Eye (tissue), 1 donor: ENCODE measurements at regions not wholly inside any gene's neighbourhood (a gene's known extent, or its start where the extent isn't known, plus 50 kb on each side); places are given as distances from the start of the nearest gene placed in this dataset.
A peak's percentile ranks its signal among the peaks of the same experiment; 100 is the strongest.
"Not testable (repeated sequence)": the region's sequence is repeated elsewhere in the genome, so short reads cannot be mapped to it uniquely, and the experiment has no call there.

Experiments used
- DNase-seq: peaks from one replicate; pipeline ENCODE4 v3.0.0-alpha.2; 2015

DNA sequence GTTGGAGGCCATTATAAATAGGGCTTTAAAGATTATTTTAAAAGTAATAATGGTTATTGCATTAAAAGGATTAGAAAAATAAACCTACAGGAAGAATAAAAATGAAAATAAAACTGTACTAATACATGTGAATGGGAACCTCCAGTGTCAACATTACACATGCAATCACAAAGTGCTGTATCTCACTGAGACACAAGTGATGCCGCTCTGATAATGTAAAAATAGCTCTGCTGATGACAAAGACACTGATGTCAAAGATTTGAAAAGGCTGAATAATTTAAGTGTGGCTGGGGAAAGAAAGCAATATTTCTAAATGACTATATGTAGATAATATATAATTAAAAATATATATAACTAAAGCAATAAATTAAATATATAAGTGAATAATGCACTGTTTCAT, 129.1 kb upstream of the RAP2B start:
- no peak for DNase-seq

DNA sequence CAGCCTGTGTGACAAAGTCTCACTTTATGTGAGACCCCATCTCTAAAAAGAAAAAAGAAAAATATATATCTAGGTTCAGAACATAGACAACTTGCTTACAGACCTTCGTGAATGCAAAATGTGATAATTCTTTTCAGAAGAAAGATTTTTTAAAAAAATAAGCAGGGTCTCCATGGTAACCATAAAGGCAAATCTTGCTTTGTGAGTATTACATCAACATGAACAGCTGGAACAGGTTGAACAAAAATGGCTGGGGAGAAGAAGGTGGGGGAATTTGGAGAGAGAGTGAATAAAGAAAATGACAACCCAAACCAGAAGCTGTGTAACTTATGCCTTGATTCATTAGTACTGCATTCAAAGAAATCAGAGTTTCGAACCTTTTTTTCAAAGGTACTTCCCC, 125.2 kb upstream of the RAP2B start:
- DNase-seq: peak; percentile 23

DNA sequence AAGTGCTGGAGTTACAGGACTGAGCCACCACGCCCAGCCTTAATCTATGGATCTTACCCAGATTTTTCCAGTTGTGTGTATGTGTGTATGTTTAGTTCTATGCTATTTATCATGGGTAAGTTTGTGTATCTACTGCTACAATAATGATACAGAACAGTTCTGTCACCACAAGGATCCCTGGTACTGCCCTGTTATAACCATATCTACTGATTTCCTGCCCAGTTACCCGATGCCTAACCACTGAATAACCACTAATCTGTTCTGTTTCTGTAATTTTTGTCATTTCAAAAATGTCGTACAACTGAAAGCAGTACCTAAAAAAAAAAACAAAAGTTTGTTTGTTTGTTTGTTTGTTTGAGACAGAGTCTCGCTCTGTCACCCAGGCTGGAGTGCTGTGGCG, 123.7 kb upstream of the RAP2B start:
- DNase-seq: no peak

DNA sequence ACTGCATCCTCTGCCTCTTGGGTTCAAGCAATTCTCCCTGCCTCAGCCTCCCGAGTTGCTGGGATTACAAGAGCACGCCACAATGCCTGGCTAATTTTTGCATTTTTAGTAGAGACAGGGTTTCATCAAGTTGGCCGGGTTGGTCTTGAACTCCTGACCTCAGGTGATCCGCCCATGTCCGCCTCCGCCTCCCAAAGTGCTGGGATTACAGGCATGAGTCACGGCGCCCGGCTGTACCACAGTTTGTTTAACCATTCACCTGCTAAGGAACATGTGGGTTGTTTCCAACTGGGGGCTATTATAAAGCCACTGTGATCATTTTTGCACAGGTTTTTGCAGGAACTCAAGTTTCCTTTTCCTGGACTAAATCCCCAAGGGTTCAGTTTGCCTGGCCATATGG, 123.2 kb upstream of the RAP2B start:
- no peak for DNase-seq

DNA sequence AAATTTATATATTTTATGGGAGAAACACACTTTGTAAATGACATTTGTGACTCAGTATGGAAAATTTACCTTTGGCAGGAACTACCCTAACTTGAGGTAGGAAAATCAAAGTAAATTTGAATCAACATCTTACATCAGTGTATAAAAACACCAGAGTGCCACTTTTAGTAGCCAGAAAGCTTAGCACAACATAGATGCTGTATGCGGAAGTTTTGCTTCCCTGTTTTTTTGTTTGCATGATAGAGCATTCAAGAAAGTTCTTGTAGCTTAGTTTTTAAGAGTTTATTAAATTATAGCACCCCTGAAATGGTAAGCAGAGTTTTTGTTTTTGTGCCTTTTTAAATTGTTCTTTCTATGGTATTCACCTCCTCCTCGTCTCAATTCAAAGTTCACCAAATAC, 120.8 kb upstream of the RAP2B start:
- DNase-seq: no peak

DNA sequence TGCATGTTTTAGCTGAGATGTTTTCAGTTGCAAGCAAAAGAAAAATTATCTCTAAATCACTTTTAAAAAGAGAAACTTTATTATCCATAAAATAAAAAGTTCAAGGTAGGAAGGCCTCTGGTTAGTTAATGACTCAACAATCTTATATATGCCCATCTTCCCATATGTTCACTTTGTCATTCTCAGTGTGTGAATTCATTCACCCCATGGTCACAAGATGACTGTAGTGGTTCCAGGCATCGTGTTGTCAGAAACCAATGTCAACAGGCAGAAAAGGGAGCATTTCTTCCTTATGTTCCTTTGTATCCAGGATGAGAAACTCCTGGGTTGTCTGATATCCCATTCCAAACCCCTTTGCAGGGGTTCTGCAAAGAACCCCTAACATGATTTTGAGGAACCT, 119.9 kb upstream of the RAP2B start:
- no peak for DNase-seq

DNA sequence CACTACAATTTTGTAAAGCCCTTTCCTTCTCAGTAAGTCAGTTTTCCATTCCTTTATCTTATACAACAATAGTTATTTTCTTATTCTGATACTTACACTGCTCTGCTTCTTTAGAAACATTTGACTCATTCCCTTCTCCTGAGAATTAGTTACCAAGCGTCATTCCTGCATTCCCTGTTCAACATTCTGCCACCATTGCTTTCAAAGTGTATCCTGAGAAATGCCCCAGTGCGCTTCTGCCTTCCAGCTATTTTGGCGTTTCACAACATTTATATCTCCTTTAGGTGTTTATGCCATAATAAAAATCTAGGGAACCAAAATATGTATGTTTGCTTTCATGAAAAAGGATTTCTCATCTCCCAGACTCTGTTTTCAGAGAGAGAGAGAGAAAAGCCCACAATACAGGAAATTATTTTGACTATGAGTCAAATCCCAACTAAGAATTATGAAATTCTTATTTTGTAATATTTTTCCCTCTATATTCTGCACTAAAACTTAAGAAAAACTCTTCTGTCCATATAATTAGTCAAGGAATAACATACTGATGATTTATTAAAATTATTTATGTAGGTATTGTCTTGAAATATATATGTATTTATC, 118.2 kb upstream of the RAP2B start:
- DNase-seq: no peak

DNA sequence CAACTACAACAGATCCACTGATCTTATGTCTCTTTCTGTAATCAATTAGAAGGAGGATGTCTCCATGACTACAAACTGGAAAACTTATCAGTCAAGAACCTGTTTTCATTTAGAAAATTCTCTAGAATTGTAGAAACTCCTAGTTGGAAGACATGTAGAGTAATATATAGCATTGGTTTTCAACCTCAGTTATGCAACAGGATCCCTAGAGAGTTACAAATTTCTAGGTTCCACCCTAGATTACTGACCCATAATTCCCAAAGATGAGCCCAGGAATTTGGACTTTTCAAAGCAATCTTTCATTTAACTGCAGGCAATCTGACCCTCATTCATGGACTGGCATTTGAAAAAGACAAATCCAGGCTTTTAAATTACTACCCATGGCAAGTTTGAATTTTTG, 116.9 kb upstream of the RAP2B start:
- no peak for DNase-seq

DNA sequence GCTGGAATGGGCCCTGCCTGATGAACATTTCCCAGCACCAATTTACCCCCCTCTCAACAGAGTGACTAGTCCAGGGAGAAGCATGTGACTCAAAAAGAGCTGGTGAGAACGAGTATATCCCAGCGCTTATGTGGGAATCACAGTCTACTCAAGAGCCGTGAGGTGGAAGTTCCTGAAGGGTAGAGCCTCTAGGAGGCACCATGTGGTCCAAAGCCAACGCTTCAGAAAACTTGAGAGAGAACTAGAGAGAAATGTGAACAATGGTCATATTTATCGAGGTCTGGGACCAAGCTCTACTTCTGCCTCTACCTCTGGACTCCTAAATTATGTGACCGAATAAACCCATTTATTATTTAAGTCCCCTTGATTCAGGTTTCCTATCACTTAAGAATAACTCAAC, 111.0 kb upstream of the RAP2B start:
- DNase-seq: no peak

DNA sequence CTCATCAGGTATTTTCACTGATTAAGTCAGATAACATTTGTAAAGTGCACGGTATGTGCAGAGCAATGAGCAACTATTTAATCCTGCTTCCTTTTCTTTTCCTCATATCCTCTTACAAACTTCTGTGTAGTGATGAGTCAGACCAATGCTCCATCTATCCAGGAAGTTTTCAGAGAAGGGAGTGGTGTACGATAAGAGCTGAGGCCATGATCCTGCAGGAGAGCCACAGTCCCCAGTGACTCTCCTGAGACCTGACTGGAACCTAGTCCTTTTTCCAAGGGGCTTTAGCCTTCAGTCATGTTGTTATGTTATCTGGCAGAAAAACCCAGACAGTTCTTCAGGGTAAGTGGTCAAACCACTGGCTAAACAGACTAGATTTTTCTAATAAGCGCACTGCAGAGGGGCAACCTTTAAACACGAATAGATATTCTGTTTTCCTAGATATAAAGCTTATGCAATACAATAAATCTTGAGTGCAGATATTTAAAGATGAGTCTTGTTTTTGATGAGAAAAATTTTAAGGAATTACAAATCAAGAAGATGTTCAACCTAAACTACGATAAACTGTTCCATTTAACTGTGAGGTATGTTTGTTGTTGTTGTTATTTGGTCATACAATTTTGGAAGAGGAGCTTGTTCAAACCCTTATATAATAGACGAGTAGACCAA, 110.5 kb upstream of the RAP2B start:
- no peak for DNase-seq

DNA sequence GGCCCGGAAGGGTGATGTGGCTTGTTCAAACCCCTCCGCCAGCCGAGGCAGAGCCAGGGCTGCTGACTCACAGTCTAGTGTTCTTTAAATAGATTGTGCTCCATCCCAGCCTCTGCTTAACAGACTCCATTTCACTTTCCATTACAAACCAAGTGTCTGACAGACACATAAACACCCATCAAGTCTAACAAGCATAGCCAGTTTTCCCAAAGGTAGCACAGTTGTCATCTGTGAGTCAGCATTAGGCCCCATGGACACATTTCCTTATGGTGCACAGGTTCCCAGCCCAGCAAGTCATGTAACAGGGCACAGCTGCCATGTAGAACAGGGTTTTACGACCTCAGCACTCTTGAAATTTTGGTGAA, 109.9 kb upstream of the RAP2B start:
- DNase-seq: no peak

DNA sequence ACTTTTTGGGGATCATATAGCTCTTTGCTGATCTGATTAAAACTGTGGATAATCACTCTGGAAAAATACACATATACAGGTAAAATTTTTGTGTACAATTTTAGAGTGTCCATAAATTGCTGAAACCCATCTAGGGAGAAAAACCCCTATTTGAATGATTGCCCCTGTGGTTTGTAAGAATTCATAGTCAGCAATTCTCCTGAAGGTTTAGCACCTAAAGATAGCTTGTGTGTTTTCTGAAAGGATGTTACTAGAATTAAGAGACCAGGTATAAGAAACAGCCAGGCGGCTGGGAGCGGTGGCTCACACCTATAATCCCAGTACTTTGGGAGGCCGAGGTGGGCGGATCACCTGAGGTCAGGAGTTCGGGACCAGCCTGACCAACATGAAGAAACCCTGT, 106.8 kb upstream of the RAP2B start:
- DNase-seq: no peak

DNA sequence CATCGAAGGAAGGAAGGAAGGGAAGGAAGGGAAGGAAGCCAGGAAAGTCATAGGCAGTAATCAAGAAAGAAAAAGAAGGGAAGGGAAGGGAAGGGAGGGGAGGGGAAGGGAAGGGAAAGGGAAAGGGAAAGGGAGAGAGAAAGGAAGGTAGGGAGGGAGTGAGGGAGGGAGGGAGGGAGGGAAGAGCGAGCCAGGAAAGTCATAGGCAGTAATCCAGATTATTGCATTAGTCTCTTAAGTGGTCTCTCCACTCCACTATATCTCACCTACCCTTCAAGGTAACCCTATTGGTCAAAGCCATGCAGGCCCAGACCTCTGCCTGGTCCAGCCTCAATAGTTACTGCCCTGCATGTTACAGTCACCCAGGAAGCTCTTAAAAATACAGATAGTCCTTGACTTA, 106.2 kb upstream of the RAP2B start:
- DNase-seq: no peak

DNA sequence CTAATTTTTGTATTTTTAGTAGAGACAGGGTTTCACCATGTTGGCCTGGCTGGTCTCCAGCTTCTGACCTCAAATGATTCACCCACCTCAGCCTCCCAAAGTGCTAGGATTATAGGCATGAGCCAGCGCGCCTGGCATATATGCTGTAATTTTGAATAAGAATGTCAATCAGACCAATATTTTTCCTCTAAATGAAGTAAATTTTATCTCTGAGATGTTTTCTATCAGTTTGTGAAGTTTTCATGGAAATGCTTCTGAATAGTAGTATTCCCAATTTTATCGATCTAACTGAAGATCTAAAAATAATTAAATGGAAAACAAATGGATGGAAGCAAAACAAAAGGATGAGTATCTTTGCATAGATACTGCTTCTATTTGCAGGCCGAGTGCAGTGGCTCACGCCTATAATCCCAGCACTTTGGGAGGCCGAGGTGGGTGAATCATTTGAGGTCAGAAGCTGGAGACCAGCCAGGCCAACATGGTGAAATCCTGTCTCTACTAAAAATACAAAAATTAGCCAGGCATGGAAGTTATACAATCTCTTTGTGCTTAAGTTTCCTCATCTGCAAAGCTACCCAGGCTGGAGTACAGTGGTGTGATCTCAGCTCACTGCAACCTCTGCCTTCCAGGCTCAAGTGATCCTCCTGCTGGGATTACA, 103.9 kb upstream of the RAP2B start:
- not testable (repeated sequence) for DNase-seq

DNA sequence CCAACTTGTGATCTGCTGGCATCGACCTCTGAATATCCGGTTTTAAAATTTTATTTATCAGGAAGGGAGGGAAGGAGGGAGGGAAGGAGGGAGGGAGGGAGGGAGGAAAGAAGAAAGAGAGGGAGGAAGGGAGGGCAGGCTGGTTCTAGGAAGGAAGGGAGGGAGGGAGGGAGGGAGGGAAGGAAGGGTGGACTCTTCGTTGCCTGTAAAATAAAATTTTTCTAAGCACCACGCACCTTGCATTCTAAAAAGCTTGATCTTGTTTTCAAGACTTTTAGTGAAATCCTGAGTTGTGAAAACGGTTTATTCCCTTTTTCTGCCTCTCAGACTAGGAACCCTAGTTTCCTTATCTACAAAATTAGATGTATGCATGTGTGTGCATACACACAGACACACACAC, 101.7 kb upstream of the RAP2B start:
- DNase-seq: no peak

DNA sequence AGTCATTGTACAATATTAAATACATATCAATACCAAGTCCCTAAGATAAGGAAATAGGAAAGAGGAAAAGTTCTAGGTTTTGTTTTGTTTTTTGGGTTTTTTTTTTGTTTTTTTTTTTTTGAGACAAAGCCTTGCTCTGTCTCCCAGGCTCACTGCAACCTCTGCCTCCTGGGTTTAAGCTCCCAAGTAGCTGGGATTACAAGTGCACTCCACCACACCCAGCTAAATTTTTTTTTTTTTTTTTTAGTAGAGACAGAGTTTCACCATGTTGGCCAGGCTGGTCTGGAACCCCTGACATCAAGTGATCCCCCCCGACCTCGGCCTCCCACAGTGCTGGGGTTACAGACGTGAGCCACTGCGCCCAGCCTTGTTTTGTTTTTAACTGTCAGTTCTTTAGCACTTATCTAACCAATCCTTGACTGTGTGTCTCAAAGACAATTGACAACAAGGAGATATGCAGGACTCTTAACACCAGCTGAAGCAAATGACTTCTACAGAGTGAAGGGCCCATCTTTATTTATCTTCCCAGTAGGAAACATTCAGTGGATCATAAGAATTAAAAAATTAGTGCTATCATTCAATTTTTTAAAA, 100.0 kb upstream of the RAP2B start:
- no peak for DNase-seq

DNA sequence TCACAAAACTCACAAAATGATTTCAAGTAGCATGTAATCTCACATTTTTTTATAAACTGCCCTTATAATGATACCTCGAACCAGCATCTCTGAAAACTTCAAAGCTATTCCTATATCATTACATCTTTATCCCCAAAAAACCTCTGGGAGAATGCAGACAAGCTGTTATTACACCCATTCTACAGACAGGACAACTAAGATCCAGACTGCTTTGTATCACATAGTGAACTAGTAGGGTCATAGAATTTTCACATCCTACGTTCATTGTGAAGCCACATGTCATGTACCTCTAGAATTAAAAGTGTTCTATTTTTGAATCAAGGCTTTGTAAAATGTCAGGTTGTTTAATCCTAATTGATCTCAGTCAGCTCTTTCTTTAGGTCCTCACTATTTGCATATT, 98.7 kb upstream of the RAP2B start:
- no peak for DNase-seq

DNA sequence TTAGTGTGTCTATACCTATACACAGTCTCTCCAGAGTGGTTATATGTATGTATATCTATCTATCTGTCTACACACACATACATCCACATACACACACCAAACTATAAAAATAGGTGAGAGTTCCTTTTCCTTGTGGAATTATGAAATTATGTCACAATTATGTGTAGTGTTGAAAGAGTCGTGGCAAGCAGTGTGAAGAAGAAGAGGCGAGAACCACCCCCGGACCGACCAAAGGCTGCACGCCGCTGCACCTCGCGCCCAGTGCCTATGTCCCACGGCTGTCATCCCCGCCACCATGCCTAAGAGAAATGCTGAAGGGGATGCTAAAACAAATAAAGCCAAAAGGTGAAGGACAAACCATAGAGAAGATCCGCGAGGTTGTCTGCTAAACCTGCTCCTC, 95.0 kb upstream of the RAP2B start:
- no peak for DNase-seq

DNA sequence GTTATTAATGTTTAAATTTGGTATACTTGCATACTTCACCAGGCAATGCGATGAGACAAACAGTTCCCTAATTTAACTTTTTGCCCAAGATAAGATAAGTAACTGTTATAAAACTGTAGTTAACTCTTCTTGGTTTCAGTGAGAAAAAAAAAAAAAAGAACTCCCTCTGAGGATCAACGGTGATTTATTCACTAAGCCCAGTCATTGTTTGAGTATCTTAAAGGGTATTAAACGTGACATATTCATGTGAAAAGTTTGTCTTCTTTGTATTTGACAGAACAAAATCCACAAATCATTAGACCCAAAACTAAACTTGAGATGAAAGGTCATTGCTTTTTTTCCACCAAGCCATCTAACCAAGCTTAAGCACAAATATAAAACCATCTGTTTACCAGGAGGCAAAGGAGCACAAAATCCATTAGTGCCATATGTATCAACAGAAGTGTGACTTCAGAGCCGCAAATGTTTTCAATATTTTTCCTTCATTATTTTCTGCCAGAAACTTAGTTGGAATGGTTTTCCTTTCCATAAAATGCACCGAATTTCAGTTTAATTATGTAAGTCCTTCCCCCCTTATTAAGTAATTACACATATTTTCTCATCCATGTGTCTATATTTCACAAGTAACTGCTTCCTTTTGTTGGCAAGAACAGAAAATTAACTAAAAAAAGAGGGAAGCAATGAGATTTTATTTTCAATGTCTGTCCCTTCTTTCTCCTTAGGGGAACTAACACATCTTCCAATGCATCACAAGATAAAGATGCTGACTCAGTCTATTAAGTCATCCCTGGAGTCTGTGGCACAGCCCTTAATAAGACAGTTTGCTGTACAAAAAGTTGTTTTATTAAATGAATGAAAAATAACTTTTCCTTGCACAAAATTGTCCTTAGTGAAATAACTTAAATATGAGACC, 92.2 kb upstream of the RAP2B start:
- peak; percentile 11 for DNase-seq

DNA sequence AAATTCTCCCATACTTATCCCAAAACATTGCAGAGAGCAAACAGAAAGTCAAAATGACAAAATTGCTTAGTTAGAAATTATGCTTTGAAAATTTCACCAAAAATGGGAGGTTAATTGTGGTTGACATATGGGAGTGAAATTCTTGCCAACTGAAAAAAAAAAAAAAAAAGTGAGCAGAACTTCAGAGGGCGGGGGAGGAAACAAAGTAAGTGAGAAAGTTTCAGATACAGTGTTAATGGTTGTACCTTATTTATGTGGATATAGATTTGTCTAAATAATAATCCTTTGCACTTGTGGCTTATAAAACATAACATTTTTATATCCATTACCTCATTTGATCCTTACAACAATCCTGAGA, 91.5 kb upstream of the RAP2B start:
- peak; percentile 5 for DNase-seq

DNA sequence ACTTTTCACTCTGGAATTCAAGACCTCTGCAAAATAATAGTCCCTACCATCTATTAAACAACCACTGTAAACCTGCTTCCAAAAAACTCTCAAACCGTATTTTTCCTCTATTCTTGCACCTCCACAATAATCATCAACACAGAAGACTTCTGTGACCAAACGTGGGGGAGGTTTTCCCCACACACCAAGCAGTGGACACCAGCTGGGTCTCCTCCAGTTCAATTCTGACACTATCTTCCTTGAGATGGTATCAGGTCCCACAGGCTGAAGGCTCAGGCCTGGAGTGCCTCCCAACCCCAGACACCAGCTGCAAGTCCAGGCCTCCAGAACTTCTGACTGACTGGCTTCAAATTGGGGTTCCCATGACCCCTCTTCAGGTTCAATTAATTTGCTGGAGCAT, 89.6 kb upstream of the RAP2B start:
- DNase-seq: no peak

DNA sequence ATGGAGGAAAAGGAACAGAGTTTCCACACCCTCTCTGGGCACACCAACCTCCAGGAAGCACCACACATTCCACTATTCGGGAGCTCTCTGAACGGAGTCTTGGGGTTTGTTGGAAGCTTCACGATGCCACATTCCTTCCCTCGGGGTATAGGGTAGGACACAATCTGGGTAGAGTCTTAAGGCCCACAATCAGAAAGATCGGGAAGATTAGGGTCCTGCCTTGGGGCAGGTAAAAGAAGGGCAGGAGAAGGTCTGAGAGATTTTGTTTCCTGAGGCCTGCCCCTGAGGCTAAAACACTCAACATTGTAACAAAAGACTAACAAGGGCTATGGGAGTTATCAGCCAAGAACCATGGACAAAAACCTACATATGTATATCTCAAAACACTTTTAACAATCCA, 89.2 kb upstream of the RAP2B start:
- DNase-seq: no peak

DNA sequence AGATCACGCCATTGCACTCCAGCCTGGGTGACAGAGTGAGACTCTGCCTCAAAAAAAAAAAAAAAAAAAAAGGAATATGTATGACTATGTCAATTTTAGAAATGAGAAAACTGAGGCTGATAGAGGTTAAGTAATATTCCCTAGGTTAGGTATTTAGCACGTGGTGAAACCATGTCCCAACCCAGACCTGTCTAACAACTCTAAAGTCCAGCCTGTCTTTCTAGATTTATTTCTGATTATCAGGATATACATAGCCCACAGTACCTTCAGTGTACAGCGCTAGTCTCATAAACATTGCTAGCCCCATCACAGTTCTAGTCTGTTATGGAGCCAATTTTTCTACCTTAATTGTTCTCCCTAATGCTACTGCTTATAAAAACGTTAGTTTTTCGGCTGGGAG, 88.4 kb upstream of the RAP2B start:
- no peak for DNase-seq
